ENCODE measurements at regions not wholly inside any gene's neighbourhood (a gene's known extent, or its start where the extent isn't known, plus 50 kb on each side); places are given as distances from the start of the nearest gene placed in this dataset.

DNA sequence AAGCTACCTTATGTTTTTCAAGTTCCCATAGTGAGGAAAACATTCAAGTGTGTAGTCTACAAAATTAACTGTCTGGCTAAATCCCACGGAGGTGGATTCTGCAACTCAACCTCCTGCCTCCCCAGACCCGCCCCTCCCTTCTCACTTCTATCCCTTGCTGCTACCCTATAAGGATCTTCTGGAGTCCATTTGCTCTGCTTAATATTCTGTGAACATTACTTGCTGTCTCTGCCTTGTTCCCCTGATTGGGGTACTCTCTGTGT lies 163.2 kb downstream of the KCNE4 start:
- no peak overlapping the region for H3K4me3 ChIP-seq (ENCODE audit: low read depth, low read length)
- TF ChIP-seq, protein P1, sequence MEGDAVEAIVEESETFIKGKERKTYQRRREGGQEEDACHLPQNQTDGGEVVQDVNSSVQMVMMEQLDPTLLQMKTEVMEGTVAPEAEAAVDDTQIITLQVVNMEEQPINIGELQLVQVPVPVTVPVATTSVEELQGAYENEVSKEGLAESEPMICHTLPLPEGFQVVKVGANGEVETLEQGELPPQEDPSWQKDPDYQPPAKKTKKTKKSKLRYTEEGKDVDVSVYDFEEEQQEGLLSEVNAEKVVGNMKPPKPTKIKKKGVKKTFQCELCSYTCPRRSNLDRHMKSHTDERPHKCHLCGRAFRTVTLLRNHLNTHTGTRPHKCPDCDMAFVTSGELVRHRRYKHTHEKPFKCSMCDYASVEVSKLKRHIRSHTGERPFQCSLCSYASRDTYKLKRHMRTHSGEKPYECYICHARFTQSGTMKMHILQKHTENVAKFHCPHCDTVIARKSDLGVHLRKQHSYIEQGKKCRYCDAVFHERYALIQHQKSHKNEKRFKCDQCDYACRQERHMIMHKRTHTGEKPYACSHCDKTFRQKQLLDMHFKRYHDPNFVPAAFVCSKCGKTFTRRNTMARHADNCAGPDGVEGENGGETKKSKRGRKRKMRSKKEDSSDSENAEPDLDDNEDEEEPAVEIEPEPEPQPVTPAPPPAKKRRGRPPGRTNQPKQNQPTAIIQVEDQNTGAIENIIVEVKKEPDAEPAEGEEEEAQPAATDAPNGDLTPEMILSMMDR (conservative IDR thresholded peaks at IDR 0.05; ENCODE audit: low read depth, low read length) = no peak
- DNase-seq (ENCODE audit: low read depth) = no peak

DNA sequence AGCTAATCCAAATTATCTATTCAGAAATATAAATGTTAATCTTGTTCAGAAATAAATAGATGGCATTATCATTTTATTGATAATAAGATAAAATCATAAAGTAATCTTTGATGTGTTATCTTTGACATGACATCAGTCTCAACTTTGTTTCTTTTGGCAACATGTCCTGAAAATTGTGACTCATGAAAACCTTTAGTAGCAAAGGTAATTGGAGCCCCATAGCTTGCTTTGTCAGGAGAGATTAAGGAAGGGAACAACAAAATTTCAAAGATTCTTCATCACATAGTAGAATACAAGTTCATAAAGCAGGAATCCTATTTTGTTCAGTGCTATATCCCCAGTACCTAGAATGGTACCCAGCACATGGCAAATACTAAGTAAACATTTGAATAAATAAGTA lies 165.4 kb downstream of the KCNE4 start:
- no peak overlapping the region for H3K4me3 ChIP-seq (ENCODE audit: low read depth, low read length)
- no peak for DNase-seq (ENCODE audit: low read depth)
- TF ChIP-seq, protein P1 (conservative IDR thresholded peaks at IDR 0.05; ENCODE audit: low read depth, low read length) = no peak

DNA sequence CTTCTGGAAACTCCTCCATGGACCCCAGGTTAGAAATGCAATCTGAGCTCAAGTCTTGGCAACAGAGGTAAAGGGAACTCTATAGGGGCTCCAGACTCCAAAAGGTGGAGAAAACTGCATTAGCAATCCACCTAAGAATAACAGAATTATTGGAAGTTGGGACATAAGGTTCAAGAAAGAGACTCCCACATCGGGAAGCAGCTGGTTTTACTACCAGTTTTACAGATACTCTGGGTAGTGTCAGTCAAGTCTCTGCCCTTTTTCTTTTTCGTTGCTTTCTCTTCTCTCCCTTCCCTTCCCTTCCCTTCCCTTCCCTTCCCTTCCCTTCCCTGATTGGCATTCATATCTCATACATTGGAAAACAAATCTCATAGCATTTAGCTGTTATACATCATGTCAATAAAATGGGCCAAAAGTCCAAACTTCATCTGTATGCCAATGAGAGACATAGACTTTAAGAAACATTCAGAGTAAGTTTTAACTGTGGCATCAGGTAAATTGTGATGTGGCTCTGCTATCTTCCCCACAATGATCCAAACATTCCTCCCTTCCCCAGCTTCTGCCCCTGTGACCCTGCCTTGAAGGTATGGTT lies 166.7 kb downstream of the KCNE4 start:
- no peak overlapping the region for H3K4me3 ChIP-seq (ENCODE audit: low read depth, low read length)
- TF ChIP-seq, protein P1 (conservative IDR thresholded peaks at IDR 0.05; ENCODE audit: low read depth, low read length) = no peak
- DNase-seq (ENCODE audit: low read depth) = no peak

DNA sequence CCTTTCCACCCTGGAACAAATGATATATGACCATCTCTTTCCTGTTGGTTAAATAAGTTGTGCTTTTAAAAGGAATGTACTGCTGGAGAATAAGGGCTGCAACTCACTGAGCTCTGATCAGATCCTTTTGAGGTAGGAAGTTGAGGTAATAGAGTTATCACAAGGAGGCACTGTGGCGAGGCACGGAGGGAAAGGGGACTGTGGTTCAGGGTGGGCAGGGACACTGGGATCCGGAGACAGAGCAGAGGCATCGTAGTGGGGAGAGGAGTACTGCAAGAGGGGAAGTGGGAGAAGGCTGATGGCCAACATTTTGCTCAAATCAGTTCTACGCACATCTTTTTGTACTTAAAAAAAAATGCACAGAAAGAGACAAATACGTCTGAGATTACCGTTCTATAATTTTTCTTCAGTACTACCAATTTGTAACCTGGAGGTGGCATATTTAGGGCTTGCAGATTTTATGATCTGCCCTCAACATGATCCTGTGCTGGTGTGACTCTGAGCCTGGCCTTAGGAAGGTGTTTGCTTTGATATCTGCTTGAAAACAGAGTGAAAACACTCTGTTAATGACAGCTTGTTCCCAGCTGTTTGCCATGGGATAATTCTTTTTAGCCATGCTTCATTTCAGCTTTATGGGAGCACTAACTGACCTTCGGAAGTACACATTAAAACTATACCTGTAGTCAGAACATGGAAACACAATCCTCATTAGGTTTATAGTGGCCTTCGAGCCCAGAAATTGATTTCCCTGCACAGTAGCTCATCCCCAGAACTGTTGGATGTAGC lies 168.1 kb downstream of the KCNE4 start:
- no peak overlapping the region for H3K4me3 ChIP-seq (ENCODE audit: low read depth, low read length)
- no peak for DNase-seq (ENCODE audit: low read depth)
- TF ChIP-seq, protein P1 (conservative IDR thresholded peaks at IDR 0.05; ENCODE audit: low read depth, low read length) = no peak

DNA sequence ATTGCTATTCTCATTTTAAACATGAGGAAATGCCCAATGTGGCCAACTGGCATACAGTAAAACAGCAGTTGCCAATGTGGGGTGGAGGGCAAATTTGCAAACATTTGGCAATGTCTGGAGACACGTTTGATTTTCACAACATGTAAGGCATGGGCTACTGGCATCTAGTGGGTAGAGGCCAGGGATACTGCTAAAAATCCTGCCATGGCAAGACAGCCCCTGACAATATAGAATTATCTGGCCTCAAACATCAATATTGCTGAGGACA lies 168.6 kb downstream of the KCNE4 start:
- TF ChIP-seq, protein P1 (conservative IDR thresholded peaks at IDR 0.05; ENCODE audit: low read depth, low read length) = no peak
- DNase-seq (ENCODE audit: low read depth) = no peak
- H3K4me3 ChIP-seq (ENCODE audit: low read depth, low read length) = no peak overlapping the region

DNA sequence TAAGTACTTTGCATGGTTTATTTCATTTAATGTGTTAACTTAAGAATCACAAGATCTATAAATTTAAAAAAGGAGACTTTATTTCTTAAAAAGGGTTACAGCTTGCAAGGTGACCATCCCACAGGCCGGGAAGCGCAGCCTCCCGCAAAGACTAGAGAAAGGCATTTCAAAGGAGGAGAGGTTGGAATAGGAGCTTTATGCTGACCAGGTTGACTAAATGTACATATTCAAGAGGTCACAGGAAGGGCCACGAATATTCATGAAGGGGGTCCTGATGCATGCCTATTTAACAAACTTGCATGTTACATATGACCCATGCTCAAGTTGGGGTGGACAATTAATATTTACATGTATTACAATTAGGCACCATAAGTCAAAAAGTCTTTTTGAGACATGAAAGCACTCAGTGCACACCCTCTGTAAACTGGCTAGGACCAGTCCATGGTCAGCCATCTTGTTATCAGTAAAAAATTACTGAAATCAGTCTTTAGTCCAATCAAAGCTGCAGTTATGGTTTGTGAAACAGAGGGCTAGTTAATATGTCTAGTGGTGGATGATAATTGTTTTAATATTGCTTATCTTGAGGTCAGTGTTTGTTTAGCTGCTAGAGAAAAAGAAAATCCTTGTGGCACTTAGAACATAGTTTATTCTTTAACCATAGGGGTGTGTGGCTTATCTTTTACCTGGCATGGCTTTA lies 169.3 kb downstream of the KCNE4 start:
- no peak for DNase-seq (ENCODE audit: low read depth)
- H3K4me3 ChIP-seq (ENCODE audit: low read depth, low read length) = no peak overlapping the region
- TF ChIP-seq, protein P1 (conservative IDR thresholded peaks at IDR 0.05; ENCODE audit: low read depth, low read length) = no peak

DNA sequence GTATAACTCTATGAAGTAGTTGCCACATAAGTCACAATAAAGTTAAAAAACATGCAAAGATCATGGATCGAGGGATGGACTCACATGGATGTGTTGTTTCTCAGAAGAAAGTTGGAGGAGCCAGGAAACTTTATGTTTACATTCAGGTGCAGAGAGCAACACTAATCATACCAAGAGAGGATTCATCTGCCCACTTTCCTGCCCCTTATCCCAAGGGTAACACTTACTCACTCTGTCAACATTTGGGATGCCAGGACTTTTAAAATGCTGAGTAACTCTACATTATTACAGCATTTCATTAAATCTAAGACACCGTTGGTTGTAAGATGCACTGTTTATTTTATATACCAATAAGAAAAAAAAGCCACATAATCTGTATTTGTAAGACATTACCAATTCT lies 170.4 kb downstream of the KCNE4 start:
- no peak for DNase-seq (ENCODE audit: low read depth)
- H3K4me3 ChIP-seq (ENCODE audit: low read depth, low read length) = no peak overlapping the region
- TF ChIP-seq, protein P1 (conservative IDR thresholded peaks at IDR 0.05; ENCODE audit: low read depth, low read length) = no peak
